Sigmoid colon (tissue), 6 donors: ENCODE measurements at regions not wholly inside any gene's neighbourhood (a gene's known extent, or its start where the extent isn't known, plus 50 kb on each side); places are given as distances from the start of the nearest gene placed in this dataset.

ENCODE experiments used
- DNase-seq: peaks from one replicate; pipeline ENCODE4 v3.0.0-alpha.2; 2019
- H3K27ac ChIP-seq, 4 donors: fragments of 200-600 bp; sonication (generic); one replicate each; pipeline ENCODE4 v1.5.1; 2016 to 2019; ENCODE audit warnings: mild to moderate bottlenecking in 1 of 4
- H3K27me3 ChIP-seq, 3 donors: fragments of 200-600 bp; sonication (generic); one replicate each; pipeline ENCODE4 v1.5.1; 2019; ENCODE audit warnings: mild to moderate bottlenecking in 1 of 3
- H3K36me3 ChIP-seq, 4 donors: fragments of 200-600 bp; sonication (generic); one replicate each; pipeline ENCODE4 v1.5.1; 2016 to 2019
- H3K4me1 ChIP-seq, 4 donors: fragments of 200-600 bp; sonication (generic); one replicate each; pipeline ENCODE4 v1.5.1; 2017 to 2019
- H3K4me3 ChIP-seq, 4 donors: fragments of 200-600 bp; sonication (generic); one replicate each; pipeline ENCODE4 v1.5.1; 2017 to 2019; ENCODE audit warnings: mild to moderate bottlenecking in 2 of 4, moderate library complexity in 1 of 4
- H3K9me3 ChIP-seq, 4 donors: fragments of 200-600 bp in 3 of 4; sonication (generic) in 3 of 4; one replicate each; pipeline versions ENCODE4 v1.5.1 to v1.6.1; 2013 to 2019
- CTCF ChIP-seq, 4 experiments: fragments of 450-650 bp in 3 of 4; fragments of 200-600 bp in 1 of 4; IDR thresholded peaks; one replicate each; pipeline ENCODE4 v1.5.1; 2016 to 2019; ENCODE audit warnings: antibody characterized with exemption in 4 of 4, mild to moderate bottlenecking in 3 of 4, moderate library complexity in 2 of 4
- EP300 ChIP-seq, 4 donors: sonication (generic); formaldehyde crosslinking; IDR thresholded peaks; one replicate each; pipeline ENCODE4 v1.6.1; 2017; ENCODE audit warnings: antibody characterized with exemption in 4 of 4
- POLR2A ChIP-seq, 2 donors: fragments of 450-650 bp; IDR thresholded peaks; one replicate each; pipeline ENCODE4 v1.6.1; 2016; ENCODE audit warnings: antibody characterized with exemption in 2 of 2, mild to moderate bottlenecking in 2 of 2, moderate library complexity in 2 of 2
- POLR2AphosphoS5 ChIP-seq, 4 donors: sonication (generic); formaldehyde crosslinking; IDR thresholded peaks; one replicate each; pipeline ENCODE4 v1.6.1; 2017; ENCODE audit warnings: antibody characterized with exemption in 4 of 4
- WGBS, 2 donors: extraction: QIAGEN DNeasy Blood & Tissue Kit; methylation state at CpG; one replicate each; pipeline ENCODE4 v1.1.7; 2013; 5-methylcytosine and 5-hydroxymethylcytosine counted together
- intact Hi-C: fragments of 100-400 bp; cut with DNase I; formaldehyde crosslinking; loops from one replicate; pipeline ENCODE4 v1.15.1; 2023
- donor health status: healthy with polysubstance abuse.
- donor health status: healthy.

GRCh38 chr2:21420553-21421335 is 297.0 kb downstream of the TDRD15 start:
- Histone ChIP-seq H3K4me1 (no peaks in the 10 kb centered on the region), H3K27ac (no peak overlapping the region), H3K9me3 (no peaks in the 10 kb centered on the region), H3K4me3 (no peak overlapping the region), H3K36me3 (no peaks in the 10 kb centered on the region), H3K27me3 (no peaks in the 10 kb centered on the region)
- TF ChIP-seq EP300 (IDR thresholded peaks at IDR 0.05) (no peak), CTCF (IDR thresholded peaks at IDR 0.05) (no peak), POLR2AphosphoS5 (IDR thresholded peaks at IDR 0.05) (no peak), POLR2A (IDR thresholded peaks at IDR 0.05) (no peak)
- intact Hi-C loops = no loop called here
- no peak for DNase-seq
- WGBS, 2 donors = 92 to 94% methylated on average over 10 of the region's 10 CpGs

- peak in 1 of 4 experiments; percentile 20 for TF ChIP-seq CTCF (IDR thresholded peaks at IDR 0.05)
- TF ChIP-seq POLR2A (IDR thresholded peaks at IDR 0.05) = no peak
- TF ChIP-seq POLR2AphosphoS5 (IDR thresholded peaks at IDR 0.05) = no peak
- no peak for TF ChIP-seq EP300 (IDR thresholded peaks at IDR 0.05)
- no peaks in the 10 kb centered on the region for H3K36me3 ChIP-seq
- H3K27ac ChIP-seq = no peak overlapping the region
- no peaks in the 10 kb centered on the region for H3K9me3 ChIP-seq
- WGBS, 2 donors = 48 to 50% methylated on average over 2 of the region's 2 CpGs
- no peaks in the 10 kb centered on the region for H3K4me1 ChIP-seq
- no peaks in the 10 kb centered on the region for H3K27me3 ChIP-seq
- no peak for DNase-seq
- H3K4me3 ChIP-seq = no peak overlapping the region
- intact Hi-C loops = no loop called here
Observed at GRCh38 chr2:21422050-21422449, 298.3 kb downstream of the TDRD15 start.

- DNase-seq = no peak
- TF ChIP-seq POLR2A (IDR thresholded peaks at IDR 0.05) = no peak
- no peaks in the 10 kb centered on the region for H3K36me3 ChIP-seq
- intact Hi-C loops = no loop called here
- 59 to 64% methylated on average over 7 of the region's 7 CpGs for WGBS, 2 donors
- no peak overlapping the region for H3K4me3 ChIP-seq
- H3K4me1 ChIP-seq = no peaks in the 10 kb centered on the region
- no peaks in the 10 kb centered on the region for H3K27me3 ChIP-seq
- H3K27ac ChIP-seq = no peak overlapping the region
- no peaks in the 10 kb centered on the region for H3K9me3 ChIP-seq
Observed at GRCh38 chr2:21422724-21423522, 299.2 kb downstream of the TDRD15 start.

- H3K27ac ChIP-seq = no peak overlapping the region
- H3K4me1 ChIP-seq = no peaks in the 10 kb centered on the region
- no peak for DNase-seq
- TF ChIP-seq POLR2AphosphoS5 (IDR thresholded peaks at IDR 0.05) = no peak
- no peak for TF ChIP-seq POLR2A (IDR thresholded peaks at IDR 0.05)
- TF ChIP-seq EP300 (IDR thresholded peaks at IDR 0.05) = no peak
- no peak for TF ChIP-seq CTCF (IDR thresholded peaks at IDR 0.05)
- intact Hi-C loops = no loop called here
- H3K4me3 ChIP-seq = no peak overlapping the region
- WGBS, 2 donors = 78 to 82% methylated on average over 5 of the region's 5 CpGs
- no peaks in the 10 kb centered on the region for H3K9me3 ChIP-seq
- no peaks in the 10 kb centered on the region for H3K36me3 ChIP-seq
- no peaks in the 10 kb centered on the region for H3K27me3 ChIP-seq
Observed at GRCh38 chr2:21423854-21424253, 300.1 kb downstream of the TDRD15 start.

- 76 to 82% methylated on average over 4 of the region's 4 CpGs for WGBS, 2 donors
Observed at GRCh38 chr2:21424375-21424774, 300.6 kb downstream of the TDRD15 start.

More at GRCh38 chr2:21424375-21424774, 300.6 kb downstream of the TDRD15 start:
- Histone ChIP-seq H3K27ac (no peak overlapping the region), H3K36me3 (no peaks in the 10 kb centered on the region), H3K9me3 (no peaks in the 10 kb centered on the region), H3K4me3 (no peak overlapping the region), H3K4me1 (no peaks in the 10 kb centered on the region), H3K27me3 (no peaks in the 10 kb centered on the region)
- intact Hi-C loops = no loop called here
- TF ChIP-seq EP300 (IDR thresholded peaks at IDR 0.05) = no peak
- TF ChIP-seq POLR2A (IDR thresholded peaks at IDR 0.05) = no peak
- no peak for TF ChIP-seq POLR2AphosphoS5 (IDR thresholded peaks at IDR 0.05)
- TF ChIP-seq CTCF (IDR thresholded peaks at IDR 0.05) = no peak
- no peak for DNase-seq
